Right renal pelvis (tissue), 4 donors: ENCODE measurements at regions not wholly inside any gene's neighbourhood (a gene's known extent, or its start where the extent isn't known, plus 50 kb on each side); places are given as distances from the start of the nearest gene placed in this dataset.
A peak's percentile ranks its signal among the peaks of the same experiment; 100 is the strongest.

ENCODE experiments used
- DNase-seq, 4 donors: peaks; one replicate each; pipeline ENCODE4 v3.0.0-alpha.2; 2013; ENCODE audit warnings: low read depth in 4 of 4, low spot score in 3 of 4, missing footprints in 1 of 4

- no peak for DNase-seq
These were observed 573.4 kb downstream of the CPS1 start for GRCh38 chr2:211129798-211130197.

- DNase-seq: no peak
These were observed 575.6 kb downstream of the CPS1 start for GRCh38 chr2:211132046-211132445.

GRCh38 chr2:211132573-211132972, 576.2 kb downstream of the CPS1 start:
- DNase-seq: no peak

- DNase-seq: no peak
These were observed 577.4 kb downstream of the CPS1 start for GRCh38 chr2:211133766-211134165.

GRCh38 chr2:211138551-211138950, 582.2 kb downstream of the CPS1 start:
- DNase-seq: no peak

- DNase-seq: no peak
These were observed 585.2 kb downstream of the CPS1 start for GRCh38 chr2:211141646-211142045.

- no peak for DNase-seq
These were observed 587.7 kb downstream of the CPS1 start for GRCh38 chr2:211144078-211144477.

- no peak for DNase-seq
These were observed 588.7 kb downstream of the CPS1 start for GRCh38 chr2:211144974-211145665.

GRCh38 chr2:211149731-211150130, 593.3 kb downstream of the CPS1 start:
- DNase-seq: no peak

- no peak for DNase-seq
These were observed 600.8 kb downstream of the CPS1 start for GRCh38 chr2:211157211-211157610.

GRCh38 chr2:211157856-211158463, 601.6 kb downstream of the CPS1 start:
- DNase-seq: peak; percentile 18 to 39 (median 36)

- no peak for DNase-seq
These were observed 603.6 kb downstream of the CPS1 start for GRCh38 chr2:211159972-211160371.

- no peak for DNase-seq
These were observed 604.8 kb downstream of the CPS1 start for GRCh38 chr2:211161236-211161635.

- no peak for DNase-seq
These were observed 606.5 kb downstream of the CPS1 start for GRCh38 chr2:211162911-211163310.

- no peak for DNase-seq
These were observed 614.4 kb downstream of the CPS1 start for GRCh38 chr2:211170843-211171242.

GRCh38 chr2:211174021-211174420, 617.6 kb downstream of the CPS1 start:
- DNase-seq: no peak

- no peak for DNase-seq
These were observed 618.2 kb downstream of the CPS1 start for GRCh38 chr2:211174631-211175030.

- DNase-seq: no peak
These were observed 619.6 kb downstream of the CPS1 start for GRCh38 chr2:211175956-211176355.

- DNase-seq: no peak
These were observed 620.2 kb downstream of the CPS1 start for GRCh38 chr2:211176514-211177141.

GRCh38 chr2:211181626-211182025, 625.2 kb downstream of the CPS1 start:
- DNase-seq: no peak

GRCh38 chr2:211187602-211188001, 631.2 kb downstream of the CPS1 start:
- no peak for DNase-seq

- DNase-seq: no peak
These were observed 647.6 kb downstream of the CPS1 start for GRCh38 chr2:211203986-211204385.
